ENCODE measurements at regions not wholly inside any gene's neighbourhood (a gene's known extent, or its start where the extent isn't known, plus 50 kb on each side); places are given as distances from the start of the nearest gene placed in this dataset.

DNA sequence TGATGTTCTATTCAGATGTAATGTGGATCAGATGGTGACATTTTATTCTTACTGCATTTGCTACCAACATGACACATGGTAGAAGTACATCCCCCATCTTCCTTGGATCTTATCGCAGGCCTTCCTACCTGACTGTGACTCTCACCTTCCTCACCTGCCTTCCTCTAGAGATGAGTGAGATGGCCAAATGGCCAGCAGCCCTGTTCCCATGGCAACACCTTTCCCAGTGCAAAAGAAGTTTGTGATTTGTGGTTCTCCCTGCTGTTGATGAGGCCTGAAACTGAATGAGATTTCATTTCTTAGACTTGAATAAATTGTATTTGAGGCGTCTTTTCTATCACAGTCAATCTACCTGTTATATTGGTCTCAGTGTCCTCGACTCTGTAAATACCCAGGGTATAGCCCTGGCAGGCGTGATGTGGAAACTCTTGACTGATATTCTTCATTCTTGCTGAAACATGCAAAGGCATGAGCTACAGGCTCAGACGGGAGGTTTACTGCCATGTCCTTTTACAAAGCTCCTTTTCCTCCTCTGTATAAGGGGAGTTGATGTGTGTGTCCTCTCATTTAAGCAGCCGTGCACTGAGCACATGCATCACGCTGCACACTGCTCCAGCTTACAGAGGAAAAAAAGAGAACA, 440.7 kb upstream of the AKR1E2 start:
- DNase-seq (ENCODE audit: low spot score), result no peak

DNA sequence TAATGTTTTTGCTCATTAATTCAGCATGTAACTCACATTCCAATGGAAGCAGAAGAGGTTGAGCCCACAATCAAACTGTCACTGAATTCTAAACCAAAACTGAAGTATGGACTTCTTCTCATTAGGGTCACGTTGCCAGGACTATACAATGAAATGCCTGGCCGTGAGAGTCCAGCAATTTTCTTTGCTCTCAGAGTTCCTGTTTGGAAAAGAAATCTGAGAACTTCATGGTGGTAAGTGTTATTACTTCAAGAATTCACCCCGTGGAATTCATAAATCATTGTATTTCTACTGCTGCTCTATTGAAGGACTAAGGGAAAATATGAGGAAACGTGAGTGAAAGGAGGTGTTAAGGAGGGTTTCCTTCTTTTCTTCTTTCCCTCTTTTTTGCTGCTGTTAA, 441.8 kb upstream of the AKR1E2 start:
- no peak for DNase-seq (ENCODE audit: low spot score)

DNA sequence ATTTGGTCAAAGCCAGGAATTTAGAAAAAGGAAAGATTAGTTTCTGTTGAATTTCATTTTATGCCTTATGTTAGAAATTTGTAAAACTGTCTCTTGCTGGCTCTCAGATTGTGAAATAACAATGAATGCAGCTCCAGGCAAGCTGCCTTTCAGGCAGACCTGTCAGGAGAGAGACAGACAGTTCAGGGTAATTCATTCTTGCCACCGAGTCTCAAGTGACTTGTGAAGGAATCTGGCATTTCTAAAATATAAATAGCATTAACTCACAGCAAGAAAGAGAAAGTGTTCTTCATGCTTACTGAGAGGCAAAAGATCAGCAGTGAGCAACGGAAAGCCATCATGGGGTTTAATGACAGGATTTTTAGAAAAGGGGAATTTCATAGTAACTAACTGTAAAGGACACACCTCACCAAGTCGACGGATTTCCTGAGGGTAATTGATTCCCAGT, 442.3 kb upstream of the AKR1E2 start:
- DNase-seq (ENCODE audit: low spot score), result no peak

DNA sequence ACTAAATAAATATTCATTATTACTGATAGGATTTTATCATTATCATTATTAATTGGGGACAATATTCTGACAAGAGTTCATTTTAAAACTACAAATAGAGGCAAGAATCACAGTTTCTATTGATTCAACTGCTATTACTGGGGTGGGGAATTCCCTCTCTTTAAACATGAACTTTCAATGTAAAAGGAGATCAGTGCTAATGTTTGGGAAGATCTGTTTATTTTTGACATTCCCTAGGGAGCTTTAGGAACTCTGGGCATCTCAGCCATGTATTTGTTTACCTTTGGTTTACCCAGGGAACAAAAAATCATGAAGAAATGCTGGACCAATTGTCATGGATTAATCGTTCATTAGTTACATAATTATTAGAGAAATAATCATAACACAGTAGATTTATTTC, 443.2 kb upstream of the AKR1E2 start:
- no peak for DNase-seq (ENCODE audit: low spot score)

- no peak for DNase-seq (ENCODE audit: low spot score)
These were observed 452.4 kb upstream of the AKR1E2 start for GRCh38 chr10:4373612-4374011.

GRCh38 chr10:4373098-4373497, 452.9 kb upstream of the AKR1E2 start:
- DNase-seq (ENCODE audit: low spot score), result no peak

DNA sequence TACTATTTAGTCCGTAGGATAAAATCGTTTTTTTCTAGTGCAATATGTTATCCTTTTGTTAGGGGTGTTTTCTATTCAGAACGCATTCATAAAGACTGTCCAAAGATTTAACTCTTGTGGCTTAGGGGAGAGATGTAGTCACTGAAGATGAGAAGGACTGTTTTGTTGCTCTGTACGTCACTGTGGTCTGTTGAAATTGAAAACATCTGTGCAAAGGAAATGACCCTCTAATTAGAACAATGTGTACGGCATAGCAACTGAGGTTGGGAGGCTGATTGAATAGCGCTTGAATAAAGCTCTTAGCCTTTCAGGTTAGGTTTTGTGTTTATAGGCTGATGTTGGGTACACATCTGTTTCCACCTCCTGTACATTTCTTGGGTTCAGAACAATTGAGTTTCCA, 453.4 kb upstream of the AKR1E2 start:
- no peak for DNase-seq (ENCODE audit: low spot score)

DNA sequence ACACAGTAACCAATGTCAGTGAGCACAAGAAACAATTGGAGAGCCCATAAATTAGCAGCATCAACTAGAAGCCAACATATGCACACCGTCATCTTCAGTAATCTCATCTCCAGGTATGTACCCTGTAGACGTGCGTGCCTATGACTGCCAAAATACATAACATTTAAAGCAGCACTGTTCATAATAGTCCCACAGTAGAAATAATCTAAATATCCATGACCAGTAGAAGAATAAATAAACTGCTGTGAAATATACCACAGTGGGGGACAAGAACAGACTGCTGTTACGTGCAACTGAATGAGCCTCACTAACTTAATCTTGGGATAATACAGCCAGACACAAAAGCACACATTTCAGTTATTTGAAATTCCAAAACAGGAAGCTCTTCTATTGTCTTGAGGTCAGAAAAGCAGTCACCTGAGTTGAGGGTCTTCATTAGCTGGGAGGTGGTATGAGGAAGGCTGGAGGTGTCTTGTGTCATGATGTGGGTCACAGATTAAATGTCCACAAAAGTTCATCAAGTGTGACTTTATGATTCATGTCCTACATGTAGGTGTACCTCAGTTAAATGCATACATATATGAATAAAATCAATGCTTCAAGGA, 454.2 kb upstream of the AKR1E2 start:
- no peak for DNase-seq (ENCODE audit: low spot score)

- DNase-seq (ENCODE audit: low spot score), result no peak
These were observed 455.6 kb upstream of the AKR1E2 start for GRCh38 chr10:4370376-4370775.

DNA sequence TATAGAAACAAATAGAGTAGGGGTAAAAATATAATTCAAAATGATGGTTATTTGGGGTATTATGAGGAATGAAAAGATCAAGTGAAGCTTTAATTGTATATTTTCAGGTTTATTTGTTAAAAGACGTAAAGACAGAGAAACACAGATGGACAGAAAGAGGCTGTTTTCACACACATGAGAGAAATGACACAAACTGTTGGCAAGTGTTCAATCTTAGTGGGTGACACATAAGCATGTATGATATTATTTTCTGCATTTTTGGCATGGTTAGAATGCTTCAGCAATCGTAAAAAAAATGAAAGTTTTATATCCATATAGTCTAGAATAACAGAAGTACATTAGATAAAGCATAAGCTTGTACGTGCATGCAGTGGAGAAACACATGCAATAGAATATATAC, 464.4 kb upstream of the AKR1E2 start:
- DNase-seq (ENCODE audit: low spot score), result no peak

GRCh38 chr10:4359003-4359402, 467.0 kb upstream of the AKR1E2 start:
- DNase-seq (ENCODE audit: low spot score), result no peak

DNA sequence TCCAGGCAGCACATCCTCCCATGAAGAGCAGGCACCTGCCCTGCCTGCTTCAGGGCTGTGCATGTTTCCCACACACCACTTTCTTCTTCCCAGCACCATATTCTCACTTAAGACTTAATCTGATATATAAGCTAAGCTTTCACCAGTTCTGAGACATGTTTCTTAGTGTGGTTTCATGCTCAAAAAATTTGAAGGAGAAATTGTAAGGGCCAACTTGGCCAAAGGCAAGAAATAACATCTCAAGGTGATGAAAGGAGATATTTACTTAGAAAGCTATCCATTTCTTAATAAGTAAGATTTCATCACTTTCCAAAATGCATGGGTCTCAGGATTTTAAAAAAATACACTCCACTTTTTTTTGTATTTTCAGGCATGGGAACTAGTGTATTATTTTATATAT, 468.1 kb upstream of the AKR1E2 start:
- DNase-seq (ENCODE audit: low spot score), result no peak

DNA sequence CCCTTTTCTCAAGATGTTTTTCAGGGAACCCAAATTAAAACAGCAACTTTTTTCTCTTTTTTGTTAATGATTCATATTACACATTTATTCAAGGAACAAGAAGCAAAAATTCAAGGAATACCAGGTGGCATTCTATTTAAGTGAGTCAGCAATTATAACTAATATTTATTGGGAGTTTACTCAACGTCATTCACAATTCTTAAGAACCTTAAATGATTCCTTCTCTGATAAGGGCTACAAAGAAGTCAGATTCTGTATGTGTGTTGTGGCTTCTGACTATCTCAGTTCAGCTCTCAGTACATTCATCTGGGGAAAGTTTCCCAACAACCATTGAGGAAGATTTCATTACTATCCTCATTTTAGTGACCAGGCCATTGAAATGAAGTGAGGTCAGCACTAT, 470.7 kb upstream of the AKR1E2 start:
- DNase-seq (ENCODE audit: low spot score), result no peak

- DNase-seq (ENCODE audit: low spot score), result no peak
These were observed 471.6 kb upstream of the AKR1E2 start for GRCh38 chr10:4354382-4354812.

DNA sequence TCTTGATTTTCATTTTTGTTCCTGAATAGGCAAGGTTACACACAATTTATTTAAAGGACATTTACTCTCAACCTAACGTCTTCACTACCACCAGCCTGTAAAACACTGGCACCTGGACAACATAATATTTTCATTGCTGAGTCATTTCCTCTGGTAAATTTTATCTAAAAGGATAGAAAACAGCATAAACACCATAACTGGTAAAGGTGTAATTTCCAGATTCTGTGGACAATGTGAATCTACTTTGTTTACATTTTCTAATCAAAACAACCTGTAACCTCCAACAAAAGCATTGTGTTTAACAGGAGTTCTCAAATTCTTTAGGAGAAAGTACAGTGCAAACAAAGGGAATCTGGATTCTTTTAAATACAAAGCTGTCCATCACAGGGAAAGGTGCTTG, 472.0 kb upstream of the AKR1E2 start:
- peak; percentile 33 for DNase-seq (ENCODE audit: low spot score)

GRCh38 chr10:4353059-4353655, 472.9 kb upstream of the AKR1E2 start:
- no peak for DNase-seq (ENCODE audit: low spot score)

GRCh38 chr10:4352414-4352961, 473.5 kb upstream of the AKR1E2 start:
- DNase-seq (ENCODE audit: low spot score), result no peak

- DNase-seq (ENCODE audit: low spot score), result no peak
These were observed 474.1 kb upstream of the AKR1E2 start for GRCh38 chr10:4351723-4352413.

DNA sequence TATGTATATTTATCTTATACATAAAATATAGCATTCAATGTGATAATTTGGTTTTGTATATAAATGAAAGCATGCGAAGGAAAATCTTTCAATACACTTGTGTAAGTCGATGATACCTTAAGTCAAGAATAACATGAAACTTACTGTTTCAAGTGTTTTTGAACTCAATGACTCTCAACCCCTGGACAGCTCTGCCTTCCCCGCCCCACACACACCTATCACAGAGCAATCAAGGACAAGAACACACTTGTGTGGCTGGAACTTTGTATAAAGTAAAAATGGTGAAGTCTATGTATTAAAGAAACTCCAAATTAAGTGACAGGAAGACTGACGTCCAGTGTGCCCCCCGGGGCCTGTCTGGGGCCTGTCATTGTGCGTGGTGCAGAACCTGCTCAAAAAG, 478.6 kb upstream of the AKR1E2 start:
- no peak for DNase-seq (ENCODE audit: low spot score)

GRCh38 chr10:4345877-4346646, 479.9 kb upstream of the AKR1E2 start:
- no peak for DNase-seq (ENCODE audit: low spot score)

DNA sequence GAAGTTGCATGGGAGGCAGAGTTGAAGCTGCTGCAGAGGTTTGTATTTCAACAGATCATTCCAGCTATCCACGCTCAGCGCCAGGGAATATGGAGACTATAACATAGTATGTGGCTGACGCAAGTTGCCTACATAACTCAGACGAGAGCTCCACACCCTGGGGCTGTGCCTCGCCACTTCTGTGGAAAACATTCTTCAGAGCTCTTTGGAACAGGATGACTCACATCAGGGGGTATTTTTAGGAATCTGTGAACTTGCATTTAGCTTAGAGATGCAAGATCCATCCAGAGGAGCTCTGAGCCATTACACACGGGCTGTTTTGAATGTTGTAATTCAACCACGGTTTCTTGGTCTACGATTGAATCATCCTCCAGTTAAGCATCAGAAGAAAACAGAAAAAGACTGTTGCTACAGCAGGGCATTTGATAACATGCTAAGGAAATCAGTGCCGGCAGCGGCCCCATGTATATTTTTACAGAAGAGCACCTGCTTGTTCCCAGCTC, 481.5 kb upstream of the AKR1E2 start:
- no peak for DNase-seq (ENCODE audit: low spot score)

GRCh38 chr10:4343873-4344272, 482.1 kb upstream of the AKR1E2 start:
- DNase-seq (ENCODE audit: low spot score), result no peak
